NCI-H187 (cell line): ENCODE measurements at regions not wholly inside any gene's neighbourhood (a gene's known extent, or its start where the extent isn't known, plus 50 kb on each side); places are given as distances from the start of the nearest gene placed in this dataset.

ENCODE experiments used
- DNase-seq, 2 experiments: peaks; one replicate each; lab custom pipeline; 2025; lab: John Stamatoyannopoulos, UW

DNA sequence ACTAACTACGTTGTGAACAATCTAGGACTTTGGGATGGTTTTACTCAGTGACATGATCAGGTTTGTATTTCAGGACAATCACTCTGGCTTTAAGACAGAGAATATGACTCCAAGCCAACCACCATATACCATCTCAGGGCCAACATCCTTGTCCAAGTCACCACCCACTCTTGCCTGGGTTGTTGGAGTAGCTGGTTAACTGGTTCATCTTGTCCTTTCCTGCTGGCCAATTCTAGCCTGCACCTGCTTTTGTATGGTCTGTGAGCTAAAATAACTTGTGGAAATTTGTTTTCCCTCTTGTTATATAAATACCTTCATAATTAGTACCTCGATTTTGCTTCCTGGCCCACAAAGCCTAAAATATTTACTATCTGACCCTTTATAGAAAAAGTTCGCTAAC is 306.8 kb upstream of the STT3B start:
- DNase-seq = no peak

DNA sequence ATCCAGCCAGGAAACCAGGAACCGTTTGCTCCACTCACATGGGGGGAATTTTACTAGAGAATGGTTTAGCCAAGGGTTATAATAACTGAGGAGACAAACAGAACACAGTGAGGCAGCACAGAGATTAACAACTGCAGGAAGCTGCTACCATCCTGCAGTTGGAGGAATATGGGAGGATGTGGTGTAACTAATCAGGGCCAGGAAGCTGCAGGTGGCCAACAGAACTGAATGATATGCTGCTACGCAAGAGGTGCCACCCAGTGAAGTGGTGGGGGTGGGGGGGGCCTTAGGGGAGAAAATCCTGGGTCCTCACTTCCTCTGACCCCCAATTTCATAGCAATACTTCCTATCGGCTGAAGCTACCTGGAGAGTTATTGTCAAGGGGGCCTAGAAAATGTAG is 306.4 kb upstream of the STT3B start:
- no peak for DNase-seq

DNA sequence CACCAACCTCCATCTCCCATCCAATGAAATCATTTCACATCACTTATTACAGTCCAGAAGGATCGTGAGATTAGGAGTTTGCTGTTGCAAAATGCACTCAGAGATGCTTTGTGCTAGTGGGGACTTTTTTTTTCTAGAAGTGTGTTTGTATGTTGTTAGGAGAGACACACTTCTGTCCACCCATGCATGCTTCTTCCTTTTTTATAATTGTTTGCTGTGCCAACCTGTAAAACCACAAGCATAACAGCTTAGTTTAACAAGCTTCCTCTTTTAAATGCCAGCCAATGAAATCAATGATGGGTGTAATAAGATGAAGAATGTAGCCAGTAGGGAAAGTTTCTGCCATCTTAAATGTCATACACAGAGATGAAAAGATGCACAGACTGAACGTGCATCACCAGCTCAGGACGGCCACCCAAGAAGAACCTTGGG is 305.6 kb upstream of the STT3B start:
- no peak for DNase-seq

DNA sequence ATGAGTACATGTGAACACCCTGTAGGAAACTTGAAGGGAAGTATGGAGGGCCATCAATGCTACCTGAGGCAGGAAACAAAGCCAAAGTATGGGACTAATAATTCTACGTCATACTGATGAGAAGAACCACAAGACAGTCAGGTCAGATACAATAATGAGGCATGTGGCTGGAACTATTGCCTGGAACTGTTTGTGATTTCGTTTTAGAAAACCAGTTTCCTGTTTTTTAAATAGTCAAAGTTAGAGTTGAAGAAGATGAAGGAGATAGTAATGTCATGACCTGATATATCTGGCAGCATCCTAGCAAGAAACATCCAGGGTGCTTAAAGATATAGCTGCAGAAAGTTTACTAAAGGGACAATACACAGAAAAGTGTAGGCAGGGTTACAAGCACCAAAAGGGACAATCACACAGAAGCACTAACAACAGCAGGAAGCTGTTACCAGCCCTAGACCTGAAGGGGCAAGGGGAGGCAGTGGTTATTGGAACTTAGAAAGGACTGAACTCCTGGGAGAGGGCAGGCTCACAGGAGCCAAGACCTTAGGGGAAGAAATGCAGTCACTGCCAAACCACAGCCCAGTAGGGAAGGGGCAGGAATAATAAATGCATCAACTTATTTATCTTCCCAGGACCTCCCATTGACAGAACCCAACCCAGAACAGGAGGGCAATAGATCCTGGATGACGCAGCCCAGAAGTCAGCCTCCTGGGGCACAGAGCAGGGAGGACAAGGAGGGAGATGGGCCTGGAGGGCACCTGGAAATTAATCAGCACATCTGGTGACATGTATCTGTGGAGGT is 302.1 kb upstream of the STT3B start:
- DNase-seq = no peak

DNA sequence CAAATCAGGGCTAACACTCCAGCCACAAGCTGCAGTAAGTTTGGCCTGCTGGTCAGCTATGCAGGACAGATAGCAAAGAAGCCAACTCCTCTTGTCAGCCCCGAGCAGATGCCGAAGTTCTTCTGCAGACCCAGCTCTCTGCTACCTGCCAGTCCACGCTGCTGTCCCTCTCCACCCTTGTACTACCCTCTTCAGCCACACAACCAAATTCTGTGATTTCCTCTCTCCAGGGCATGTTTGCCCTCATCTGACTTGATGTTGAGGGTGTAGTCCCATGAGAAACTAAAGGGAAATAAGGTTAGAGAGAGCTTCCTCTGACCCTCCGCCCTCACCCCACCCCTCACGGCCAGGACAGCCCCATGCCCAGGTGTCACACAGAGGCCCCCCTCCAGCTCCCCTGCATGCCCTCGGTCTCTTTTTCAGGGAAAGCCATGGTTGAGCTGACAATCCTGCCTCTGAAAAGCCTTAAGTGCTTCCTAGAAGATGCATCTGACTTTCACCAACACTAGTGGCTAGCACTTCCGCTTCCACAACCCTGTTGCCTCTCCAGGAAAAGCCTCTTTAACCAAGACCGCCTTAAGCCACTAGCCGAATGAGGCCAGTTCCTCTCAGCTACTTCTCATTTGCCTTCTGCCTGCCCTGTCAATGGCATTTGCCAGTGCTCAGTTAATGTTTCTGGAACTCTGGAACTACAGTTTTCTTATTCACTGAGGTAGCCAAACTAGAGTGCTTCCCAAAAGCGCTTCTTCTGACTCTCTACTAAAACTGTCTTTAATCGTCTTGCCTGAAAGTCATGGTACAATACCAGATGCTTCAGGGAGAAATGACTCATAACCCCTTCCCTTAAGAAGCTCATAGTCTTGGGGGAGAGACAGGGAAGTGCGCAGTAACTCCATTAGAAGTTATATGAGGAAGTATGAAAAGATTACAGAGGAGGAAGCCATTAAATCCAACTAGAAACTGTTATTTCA is 300.4 kb upstream of the STT3B start:
- DNase-seq = no peak

DNA sequence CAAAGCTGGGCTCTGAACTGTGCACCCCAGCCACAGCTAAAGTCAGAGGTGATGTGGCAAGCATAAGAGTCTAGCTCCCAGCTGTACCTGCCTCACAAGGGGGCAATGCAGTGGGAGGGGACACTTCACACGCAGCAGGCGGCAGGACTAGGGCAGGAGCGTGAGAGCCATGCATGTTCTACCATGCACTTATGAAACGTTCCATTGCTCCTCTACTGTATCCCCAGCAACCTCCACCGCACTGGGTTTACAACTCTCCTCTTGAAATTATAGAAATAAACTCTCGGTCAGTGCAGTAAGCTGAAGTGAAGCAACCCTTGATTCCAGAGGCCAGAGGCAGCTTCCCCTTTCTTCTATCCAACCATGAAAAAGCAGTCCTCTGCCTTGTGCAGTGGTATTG is 298.6 kb upstream of the STT3B start:
- no peak for DNase-seq

DNA sequence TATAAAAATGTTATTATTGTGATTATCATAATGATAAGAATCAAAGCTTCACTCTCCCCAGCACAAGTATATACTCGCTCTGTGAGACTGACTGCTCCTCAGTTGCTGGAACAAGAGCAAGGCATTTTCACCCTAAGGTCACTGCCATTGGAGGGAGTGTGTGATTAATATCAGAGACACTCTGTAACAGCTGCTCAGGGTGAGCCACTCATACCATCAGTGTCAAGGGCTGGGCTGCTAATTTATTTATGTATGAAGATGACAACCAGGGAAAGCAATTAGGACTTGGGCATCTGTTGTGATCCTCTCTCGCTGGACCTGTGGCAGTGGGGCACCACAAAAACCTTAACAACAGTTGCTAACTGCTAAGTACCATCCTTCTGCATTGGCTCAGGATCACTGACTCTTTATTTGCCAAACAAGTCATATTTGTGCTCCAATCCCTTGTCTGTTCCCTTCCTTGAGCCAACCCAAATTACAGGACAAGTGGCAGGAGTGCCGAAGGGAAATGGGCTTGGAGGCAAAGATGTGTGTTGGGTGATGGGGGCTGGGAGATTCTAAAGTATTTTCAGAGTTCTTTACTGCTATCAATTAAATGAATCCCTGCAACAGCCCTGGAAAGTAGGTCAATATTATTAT is 297.5 kb upstream of the STT3B start:
- DNase-seq = no peak

DNA sequence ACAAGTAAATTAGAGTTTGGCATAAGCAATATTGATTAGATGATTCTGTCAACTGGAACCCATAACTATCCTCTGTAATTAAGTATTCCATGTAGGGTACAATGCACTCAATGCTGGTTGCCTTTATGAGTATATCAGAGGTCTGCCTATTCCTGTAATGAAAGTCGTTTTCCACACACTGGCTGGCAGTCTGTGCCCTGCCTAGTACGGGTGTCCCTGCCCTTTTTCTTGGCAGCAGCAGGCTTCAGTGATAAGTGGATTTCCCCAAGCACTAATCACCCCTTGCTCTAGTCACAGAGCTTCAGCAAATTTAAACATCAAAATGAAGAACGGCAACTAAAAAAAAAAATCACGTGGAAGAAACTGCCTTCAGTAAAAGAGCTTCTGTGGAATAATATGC is 294.8 kb upstream of the STT3B start:
- DNase-seq = no peak

DNA sequence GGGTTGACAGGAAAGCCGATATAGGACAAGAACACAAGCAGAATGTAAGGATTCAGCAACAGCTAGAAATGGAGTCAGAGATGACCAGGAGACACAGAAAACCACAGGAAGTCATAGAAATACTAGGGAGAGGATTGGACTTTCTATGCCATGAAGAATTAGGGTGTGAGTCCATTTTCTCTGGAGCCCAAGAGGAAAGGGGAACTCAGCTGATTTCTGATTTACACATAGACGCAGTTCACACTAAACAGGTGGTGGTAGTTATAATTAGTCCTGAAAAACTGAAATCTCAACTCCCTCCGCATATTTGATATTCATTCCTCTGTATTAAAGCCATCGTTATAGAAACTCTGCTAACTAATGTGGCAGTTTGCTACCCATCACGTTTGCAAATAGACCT is 292.7 kb upstream of the STT3B start:
- DNase-seq = no peak

DNA sequence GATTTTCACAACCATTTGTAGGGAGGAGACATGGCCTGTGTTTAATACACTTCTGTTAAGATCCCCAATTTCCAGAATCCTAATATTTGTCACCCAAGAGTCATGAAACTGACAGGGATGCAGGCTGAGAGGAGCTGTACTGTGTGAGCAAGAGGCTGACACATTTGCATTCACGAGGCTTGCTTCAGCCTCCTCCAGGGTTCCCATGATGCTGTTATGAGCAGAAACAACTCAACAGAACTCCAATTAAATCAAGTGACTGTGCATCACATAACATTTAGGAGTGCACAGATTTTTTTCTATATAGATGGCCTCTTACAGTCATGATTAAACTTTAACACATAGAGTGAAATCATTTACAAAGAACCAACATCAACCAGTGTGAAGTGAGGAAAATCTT is 292.3 kb upstream of the STT3B start:
- no peak for DNase-seq

DNA sequence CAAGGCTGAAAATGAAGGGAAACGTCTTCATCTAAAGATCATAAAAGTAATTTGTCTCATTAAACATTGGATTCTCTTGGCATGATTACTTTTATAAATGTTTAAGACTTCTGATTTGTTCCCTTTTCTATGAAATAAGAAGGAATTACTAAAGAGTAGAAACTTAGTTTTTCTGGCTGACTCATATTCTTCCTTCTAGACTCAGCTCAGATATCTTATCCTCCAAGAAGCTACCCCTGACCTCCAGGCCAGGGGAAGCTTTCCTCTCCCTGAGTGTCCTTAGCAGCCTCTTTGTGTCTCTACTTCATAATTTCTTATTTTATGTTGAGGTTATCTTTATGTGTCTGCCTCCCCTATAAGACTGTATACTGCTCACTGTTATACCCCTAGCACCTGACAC is 291.9 kb upstream of the STT3B start:
- DNase-seq = no peak

DNA sequence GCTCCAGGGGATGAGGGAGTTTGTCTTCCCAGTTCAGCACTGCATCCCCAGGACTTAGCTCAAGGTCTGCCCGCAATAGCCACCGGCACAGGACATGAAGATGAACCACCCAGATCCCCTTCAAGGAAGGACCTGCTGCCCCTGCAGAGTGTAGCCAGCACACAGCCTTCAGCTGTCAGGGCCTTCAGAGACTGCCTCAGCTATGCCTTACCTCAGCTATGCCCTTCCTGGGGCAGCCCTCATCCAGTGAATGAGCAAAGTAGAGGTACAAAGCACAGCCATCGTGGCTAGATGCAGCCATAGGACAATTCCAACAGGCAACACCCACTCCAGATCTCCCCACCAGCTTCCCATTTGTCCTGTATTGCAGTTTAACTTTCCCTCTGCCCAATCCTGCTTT is 291.2 kb upstream of the STT3B start:
- DNase-seq = no peak

DNA sequence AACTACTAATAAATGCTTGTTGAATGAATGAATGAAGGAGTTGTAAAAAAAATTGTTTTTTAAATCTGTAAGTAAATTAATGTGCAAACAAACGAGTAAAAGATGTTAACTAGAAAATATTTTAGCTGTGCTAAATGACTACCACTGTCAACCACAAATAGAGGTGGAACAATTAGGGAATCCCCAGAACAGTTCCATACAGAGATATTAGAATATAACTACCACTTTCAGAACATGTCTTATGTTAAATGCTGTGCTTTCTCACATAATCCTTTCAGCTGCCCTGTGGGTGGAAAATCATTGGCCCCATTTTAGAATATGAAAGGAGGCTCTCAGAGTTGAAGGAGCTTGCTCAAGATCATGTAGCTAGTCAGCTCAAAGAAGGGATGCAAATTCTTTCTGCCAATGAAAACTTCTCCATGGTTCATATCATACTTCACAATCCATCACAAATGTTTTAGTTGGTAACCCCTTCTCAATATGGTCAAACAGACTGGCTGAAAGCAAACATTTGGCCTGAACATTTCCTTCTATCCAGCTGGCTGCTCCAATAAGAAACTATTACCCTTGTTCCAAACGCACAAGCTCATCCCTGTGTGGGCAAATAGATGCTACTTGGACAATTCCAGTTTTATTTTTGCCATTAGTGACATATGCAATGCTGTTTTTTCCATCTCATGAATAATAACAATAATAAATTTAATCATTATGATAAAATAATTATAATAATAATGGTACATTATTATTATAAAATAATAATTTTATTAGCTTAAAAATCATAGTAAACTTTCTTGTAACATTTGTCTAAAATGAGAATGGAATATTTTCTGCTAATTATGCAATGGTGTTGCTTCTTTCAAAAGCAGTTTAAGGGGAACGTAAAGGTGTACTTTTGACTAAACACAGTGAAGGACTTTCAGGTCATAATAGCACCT is 290.4 kb upstream of the STT3B start:
- no peak for DNase-seq

DNA sequence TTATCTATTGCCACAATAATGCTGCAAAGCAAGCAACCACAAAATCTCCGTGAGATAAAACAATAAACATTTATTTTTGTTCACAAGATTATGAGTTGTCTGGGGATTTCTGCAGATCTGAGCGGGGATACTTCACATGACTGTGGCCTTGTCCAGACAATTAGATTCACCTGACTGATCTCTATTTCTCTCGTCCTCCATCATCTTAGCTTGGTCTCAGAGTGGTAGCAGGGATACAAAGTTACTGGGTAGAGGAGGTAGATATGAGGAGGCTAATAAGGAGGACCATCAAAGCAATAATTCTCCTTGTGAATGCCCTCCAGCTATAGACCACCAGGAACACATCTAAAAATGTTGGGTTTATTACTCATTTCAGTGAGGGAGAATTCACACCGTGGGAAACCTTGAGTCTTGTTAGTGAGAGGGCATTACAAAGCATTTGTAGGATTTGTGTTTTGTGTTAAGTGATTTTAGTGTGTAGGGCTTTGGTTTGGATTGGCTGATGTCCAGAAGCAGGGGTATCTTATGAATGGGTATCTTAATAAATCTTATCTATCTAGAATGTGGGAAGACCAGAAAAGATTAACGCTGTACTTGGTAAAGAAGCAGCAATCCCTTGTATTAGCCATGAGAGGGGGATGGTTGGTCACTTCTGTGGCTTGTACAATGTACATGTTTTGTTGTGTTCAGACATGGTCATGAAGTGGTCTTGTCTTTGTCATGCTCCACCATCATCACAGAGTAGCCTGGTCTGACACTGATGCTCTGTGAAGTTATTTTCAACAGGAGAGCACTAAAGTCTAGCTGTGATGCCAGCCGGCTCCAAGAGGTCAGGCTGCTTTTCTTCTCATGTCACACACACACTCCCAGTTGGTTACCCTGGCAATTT is 287.6 kb upstream of the STT3B start:
- no peak for DNase-seq

DNA sequence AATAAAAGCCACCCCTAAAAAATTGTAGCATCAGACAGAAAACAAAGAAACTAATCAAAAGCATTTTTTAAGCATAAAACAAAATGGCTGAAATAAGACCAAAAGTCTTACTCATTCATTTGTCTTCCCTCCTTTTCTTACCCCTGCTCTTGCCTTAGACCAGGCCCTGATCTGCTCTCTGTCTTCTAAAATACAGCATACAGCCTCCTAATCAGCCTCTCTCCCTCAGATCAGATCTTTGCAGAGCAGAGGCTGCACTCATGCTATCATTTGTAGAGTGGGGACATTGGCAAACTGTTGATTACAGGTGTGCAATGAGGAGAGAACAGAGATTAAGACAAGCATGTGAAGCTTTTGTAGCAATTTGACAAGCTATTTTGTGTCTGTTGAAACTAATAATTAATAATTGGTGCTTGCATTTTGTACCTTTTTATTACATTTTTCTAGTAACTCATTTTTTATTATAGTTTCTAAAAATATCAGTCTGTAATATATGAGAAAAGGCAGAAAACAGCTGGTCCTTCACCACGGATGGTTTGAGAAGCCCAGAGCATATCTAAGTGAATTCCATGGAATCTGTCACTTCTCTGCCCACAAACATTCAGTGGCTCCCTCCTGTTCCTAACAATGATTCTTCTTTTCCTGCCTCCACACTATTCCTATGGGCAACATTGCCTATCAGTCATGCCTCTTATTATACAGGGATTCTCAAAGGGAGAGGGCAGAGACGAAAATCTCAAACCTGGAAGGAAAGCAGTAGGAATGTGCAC is 286.2 kb upstream of the STT3B start:
- no peak for DNase-seq

DNA sequence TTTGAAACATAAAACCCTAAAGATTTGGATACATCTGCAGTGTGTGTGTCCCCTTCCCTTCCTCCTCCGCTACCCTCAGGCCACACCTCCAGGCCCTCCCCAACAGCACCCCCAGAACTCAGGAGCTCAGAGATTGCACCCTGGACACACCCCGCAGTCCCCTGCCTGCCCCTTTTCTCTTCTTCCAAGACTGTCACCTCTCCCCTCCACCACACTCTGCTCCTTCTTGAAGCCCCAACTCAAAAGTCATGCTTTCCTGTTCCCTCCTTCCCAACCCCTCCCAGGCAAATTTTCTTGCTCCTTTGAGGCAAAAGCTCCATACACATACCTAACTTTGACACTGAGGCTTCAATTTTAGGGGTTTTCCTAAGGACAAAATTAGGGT is 285.7 kb upstream of the STT3B start:
- DNase-seq = no peak

DNA sequence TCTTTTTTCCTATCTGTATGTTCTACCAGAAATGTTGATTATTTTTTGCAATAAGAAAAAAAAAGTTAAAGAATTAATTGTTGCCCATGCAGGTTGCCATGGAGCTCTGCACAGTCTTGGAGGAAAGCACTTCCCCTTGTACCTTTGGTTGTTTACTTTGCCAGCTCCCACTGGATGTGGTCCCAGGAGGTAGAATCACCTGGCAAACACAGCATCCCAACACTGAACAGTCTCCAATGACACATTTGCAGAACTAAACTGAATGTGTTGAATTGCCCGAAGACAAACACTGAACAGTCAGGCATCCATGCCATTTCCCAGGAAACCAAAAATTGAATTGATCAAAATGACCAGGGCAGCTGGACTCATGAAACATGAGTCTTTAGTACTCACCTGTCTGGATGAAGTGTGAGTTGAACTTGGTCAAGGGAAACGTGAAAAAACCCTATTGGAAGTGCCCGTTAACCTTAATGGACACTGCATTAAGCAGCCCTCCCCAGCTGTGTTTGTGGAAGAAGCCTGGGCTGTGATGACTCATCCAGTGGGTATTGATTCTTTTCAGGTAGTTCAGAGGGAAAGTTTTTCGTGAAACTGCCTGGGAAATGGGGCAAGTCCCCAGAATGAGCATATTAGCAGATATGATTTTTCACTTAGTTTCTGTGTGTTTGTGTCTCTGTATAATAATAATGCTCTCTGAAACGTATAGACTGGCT is 284.7 kb upstream of the STT3B start:
- no peak for DNase-seq

DNA sequence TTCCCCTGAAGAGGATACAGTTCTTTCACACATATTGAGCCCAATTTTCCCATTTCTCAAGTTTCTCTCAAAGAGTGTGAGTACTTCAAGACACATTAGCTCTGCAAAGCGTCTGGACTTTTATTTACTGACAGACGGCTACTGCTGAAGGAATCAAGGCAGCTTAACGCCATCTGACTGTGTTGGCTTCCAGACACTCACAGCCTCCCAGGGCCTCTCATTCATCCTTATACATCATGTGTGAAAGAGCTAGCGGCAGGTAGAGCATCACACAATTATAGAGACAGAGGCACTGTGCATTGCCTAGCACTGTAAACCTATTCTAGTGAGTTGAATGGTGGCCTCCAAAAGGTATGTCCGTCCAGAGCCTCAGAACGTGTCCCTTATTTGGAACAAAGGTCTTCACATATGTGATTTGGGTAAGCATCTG is 284.1 kb upstream of the STT3B start:
- DNase-seq = no peak

DNA sequence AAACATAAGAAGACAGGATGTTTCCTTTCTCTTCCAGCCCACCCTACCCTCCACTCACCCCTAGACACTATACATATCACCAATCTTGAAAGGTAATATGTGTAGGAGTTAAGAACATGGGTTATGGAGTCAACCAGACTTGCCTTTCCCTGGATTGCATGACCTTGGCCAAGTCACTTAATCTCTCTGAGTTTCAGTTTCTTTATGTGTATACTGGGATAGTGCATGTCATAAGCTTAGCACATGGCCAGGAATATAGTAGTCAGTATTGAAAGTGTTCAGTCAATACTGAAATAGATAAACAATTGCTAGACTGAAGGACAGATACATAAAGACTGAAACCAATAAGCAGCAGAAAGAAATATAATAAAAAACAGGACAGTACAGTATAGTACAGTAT is 283.2 kb upstream of the STT3B start:
- no peak for DNase-seq
